ENCODE measurements at regions not wholly inside any gene's neighbourhood (a gene's known extent, or its start where the extent isn't known, plus 50 kb on each side); places are given as distances from the start of the nearest gene placed in this dataset.

DNA sequence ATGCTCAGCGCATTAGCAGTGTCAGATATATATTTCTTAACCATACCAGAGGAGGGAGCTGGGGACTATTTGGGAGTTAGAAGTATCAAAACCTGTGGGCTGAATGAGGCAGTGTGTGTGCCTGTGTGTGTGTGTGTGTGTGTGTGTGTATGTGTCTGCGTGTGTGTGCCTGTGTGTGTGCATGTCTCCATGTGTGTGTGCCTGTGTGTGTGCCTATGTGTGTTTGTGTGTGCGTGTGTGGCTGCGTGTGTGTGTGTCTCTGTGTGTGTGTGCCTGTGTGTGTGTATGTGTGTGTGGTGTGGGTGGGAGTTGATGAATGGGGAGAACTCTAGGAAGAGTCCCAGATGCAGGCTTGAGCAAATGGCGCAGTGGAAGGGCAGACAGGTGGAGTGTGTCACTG is 92.9 kb downstream of the PAX1 start:
- Mint-ChIP-seq H3K4me1 (ENCODE audit: low read depth) (no peaks in the 10 kb centered on the region), H3K4me3 (ENCODE audit: unreplicated experiment) (no peak overlapping the region), H3K27ac (ENCODE audit: unreplicated experiment) (no peak overlapping the region), H3K27me3 (ENCODE audit: low read depth) (no peaks in the 10 kb centered on the region), H3K9me3 (ENCODE audit: low read depth) (peaks cover 9% of the 10 kb centered on the region), H3K36me3 (ENCODE audit: low read depth) (no peaks in the 10 kb centered on the region)
- TF ChIP-seq, protein P1, sequence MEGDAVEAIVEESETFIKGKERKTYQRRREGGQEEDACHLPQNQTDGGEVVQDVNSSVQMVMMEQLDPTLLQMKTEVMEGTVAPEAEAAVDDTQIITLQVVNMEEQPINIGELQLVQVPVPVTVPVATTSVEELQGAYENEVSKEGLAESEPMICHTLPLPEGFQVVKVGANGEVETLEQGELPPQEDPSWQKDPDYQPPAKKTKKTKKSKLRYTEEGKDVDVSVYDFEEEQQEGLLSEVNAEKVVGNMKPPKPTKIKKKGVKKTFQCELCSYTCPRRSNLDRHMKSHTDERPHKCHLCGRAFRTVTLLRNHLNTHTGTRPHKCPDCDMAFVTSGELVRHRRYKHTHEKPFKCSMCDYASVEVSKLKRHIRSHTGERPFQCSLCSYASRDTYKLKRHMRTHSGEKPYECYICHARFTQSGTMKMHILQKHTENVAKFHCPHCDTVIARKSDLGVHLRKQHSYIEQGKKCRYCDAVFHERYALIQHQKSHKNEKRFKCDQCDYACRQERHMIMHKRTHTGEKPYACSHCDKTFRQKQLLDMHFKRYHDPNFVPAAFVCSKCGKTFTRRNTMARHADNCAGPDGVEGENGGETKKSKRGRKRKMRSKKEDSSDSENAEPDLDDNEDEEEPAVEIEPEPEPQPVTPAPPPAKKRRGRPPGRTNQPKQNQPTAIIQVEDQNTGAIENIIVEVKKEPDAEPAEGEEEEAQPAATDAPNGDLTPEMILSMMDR (IDR thresholded peaks at IDR 0.05) = no peak
- DNase-seq (ENCODE audit: low spot score) = no peak

DNA sequence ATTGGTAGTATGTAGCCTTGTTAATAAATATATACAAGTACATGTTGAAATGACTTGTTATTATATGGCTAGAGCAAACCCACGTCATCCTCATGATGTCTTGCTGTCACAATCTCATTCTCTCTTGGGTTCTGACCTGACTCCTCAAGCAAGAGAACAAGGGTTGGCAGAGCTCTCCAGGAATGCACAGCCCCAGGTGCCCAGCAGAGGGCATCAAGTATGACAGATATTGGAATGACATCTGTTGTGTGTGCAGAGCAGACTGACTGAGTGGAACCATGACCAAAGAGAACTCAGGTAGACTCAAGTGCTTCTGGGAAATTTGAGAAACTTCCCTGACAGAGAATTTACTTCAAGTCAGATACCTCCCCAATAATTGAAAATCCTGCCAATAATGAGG is 90.6 kb downstream of the PAX1 start:
- Mint-ChIP-seq H3K4me3 (ENCODE audit: unreplicated experiment) (no peak overlapping the region), H3K9me3 (ENCODE audit: low read depth) (peaks cover 10% of the 10 kb centered on the region), H3K27ac (ENCODE audit: unreplicated experiment) (no peak overlapping the region), H3K27me3 (ENCODE audit: low read depth) (no peaks in the 10 kb centered on the region), H3K4me1 (ENCODE audit: low read depth) (no peaks in the 10 kb centered on the region), H3K36me3 (ENCODE audit: low read depth) (no peaks in the 10 kb centered on the region)
- TF ChIP-seq, protein P1 (IDR thresholded peaks at IDR 0.05) = no peak
- no peak for DNase-seq (ENCODE audit: low spot score)

DNA sequence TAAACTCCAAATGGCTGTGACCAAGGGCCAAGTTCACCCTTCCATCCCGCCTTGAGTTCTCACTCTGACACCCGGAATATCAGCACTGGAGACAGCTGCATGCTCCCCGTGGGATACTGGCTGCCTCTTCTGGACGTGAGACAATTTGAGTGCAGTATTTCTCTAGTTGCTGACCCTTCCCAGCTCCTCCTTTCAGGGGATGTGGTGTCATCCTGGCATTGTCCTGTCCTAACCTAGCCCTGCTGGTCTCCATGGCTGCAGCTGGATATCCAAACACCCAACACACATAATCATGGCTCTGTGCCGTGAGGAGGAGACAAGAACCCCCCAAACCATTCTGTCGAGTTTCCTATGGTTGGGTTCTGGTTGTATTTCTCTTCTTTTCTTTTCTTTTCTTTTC is 82.6 kb downstream of the PAX1 start:
- TF ChIP-seq, protein P1 (IDR thresholded peaks at IDR 0.05) = no peak
- no peaks in the 10 kb centered on the region for H3K27me3 Mint-ChIP-seq (ENCODE audit: low read depth)
- H3K4me3 Mint-ChIP-seq (ENCODE audit: unreplicated experiment) = no peak overlapping the region
- no peaks in the 10 kb centered on the region for H3K36me3 Mint-ChIP-seq (ENCODE audit: low read depth)
- DNase-seq (ENCODE audit: low spot score) = no peak
- H3K27ac Mint-ChIP-seq (ENCODE audit: unreplicated experiment) = no peak overlapping the region
- peaks cover 15% of the 10 kb centered on the region for H3K9me3 Mint-ChIP-seq (ENCODE audit: low read depth)
- no peaks in the 10 kb centered on the region for H3K4me1 Mint-ChIP-seq (ENCODE audit: low read depth)

DNA sequence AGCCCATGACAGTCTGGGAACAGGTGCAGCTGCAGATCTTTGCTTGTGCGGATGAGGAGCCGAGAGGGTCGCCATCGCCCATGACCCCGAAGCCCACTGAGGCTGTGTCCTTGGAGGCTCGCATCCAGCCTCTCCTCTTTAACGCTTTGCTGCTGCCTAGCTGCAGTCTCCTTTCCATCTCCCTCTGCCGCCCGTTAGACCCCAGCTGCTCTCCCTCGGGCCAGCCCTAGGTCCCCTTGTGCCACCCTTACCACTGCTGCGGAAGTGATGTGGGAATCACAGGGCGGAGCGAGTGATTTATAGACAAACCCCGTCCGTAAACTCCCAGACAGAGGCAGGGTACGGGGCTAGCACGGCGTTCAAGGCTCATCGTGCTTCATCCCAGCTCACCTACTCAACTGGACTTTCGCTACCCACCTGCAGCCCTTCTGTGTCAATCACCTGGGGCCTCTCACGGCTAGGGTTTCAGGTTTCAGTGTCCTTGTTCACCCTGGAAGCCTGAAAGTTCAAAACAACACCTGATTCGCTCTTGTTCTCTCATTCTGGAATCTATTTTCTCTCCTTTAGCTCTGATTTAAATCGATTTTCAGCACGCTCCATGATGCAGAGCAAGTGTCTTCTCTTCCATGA is 76.1 kb downstream of the PAX1 start:
- Mint-ChIP-seq H3K9me3 (ENCODE audit: low read depth) (peaks cover 21% of the 10 kb centered on the region), H3K27ac (ENCODE audit: unreplicated experiment) (no peak overlapping the region), H3K27me3 (ENCODE audit: low read depth) (no peaks in the 10 kb centered on the region), H3K36me3 (ENCODE audit: low read depth) (no peaks in the 10 kb centered on the region), H3K4me3 (ENCODE audit: unreplicated experiment) (no peak overlapping the region), H3K4me1 (ENCODE audit: low read depth) (no peaks in the 10 kb centered on the region)
- TF ChIP-seq, protein P1 (IDR thresholded peaks at IDR 0.05) = no peak
- DNase-seq (ENCODE audit: low spot score) = no peak

DNA sequence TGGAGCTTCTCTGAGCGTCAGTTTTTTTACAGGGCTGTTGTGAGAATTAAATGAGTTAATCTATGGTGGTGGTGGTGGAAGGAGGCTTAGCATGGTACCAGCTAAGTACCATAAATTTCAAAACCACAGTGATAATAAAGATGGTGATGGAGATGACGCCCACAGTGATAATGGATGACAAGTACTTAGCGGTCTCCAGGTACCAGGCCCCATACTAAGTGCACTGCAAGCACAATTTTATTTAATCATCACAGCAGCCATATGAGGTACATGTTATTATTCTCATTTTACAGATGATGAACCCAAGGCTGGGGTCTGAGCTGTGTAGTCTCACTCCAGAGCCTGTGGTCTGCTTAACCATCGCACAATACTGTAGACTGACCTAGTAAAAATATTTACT is 75.1 kb downstream of the PAX1 start:
- no peaks in the 10 kb centered on the region for H3K36me3 Mint-ChIP-seq (ENCODE audit: low read depth)
- H3K27ac Mint-ChIP-seq (ENCODE audit: unreplicated experiment) = no peak overlapping the region
- TF ChIP-seq, protein P1 (IDR thresholded peaks at IDR 0.05) = no peak
- no peaks in the 10 kb centered on the region for H3K4me1 Mint-ChIP-seq (ENCODE audit: low read depth)
- no peaks in the 10 kb centered on the region for H3K27me3 Mint-ChIP-seq (ENCODE audit: low read depth)
- no peak for DNase-seq (ENCODE audit: low spot score)
- peaks cover 21% of the 10 kb centered on the region for H3K9me3 Mint-ChIP-seq (ENCODE audit: low read depth)
- H3K4me3 Mint-ChIP-seq (ENCODE audit: unreplicated experiment) = no peak overlapping the region
